HG03571 (cell line): ENCODE measurements at regions not wholly inside any gene's neighbourhood (a gene's known extent, or its start where the extent isn't known, plus 50 kb on each side); places are given as distances from the start of the nearest gene placed in this dataset.

Source experiments
- ATAC-seq: cut with Tn5 transposase; IDR thresholded peaks from one replicate; pipeline ENCODE4 v1.9.1; 2021; ENCODE audit not compliant: unreplicated experiment

GRCh38 chr4:178894126-178894525 lies 1451.9 kb upstream of the AGA start:
- ATAC-seq: no peak

GRCh38 chr4:178899084-178899483 lies 1456.8 kb upstream of the AGA start:
- no peak for ATAC-seq

- ATAC-seq: no peak
These were observed 1475.5 kb upstream of the AGA start for GRCh38 chr4:178917756-178918155.

GRCh38 chr4:178937130-178937529 lies 1494.9 kb upstream of the AGA start:
- no peak for ATAC-seq

- ATAC-seq: no peak
These were observed 1499.7 kb upstream of the AGA start for GRCh38 chr4:178941975-178942374.

GRCh38 chr4:178953447-178954120 lies 1511.3 kb upstream of the AGA start:
- no peak for ATAC-seq

- ATAC-seq: no peak
These were observed 1513.4 kb upstream of the AGA start for GRCh38 chr4:178955614-178956013.

- ATAC-seq: no peak
These were observed 1516.6 kb upstream of the AGA start for GRCh38 chr4:178958725-178959440.

GRCh38 chr4:178963446-178964045 lies 1521.3 kb upstream of the AGA start:
- ATAC-seq: no peak

- ATAC-seq: no peak
These were observed 1524.4 kb upstream of the AGA start for GRCh38 chr4:178966644-178967043.

GRCh38 chr4:178970433-178971140 lies 1528.3 kb upstream of the AGA start:
- ATAC-seq: no peak

GRCh38 chr4:178976861-178977260 lies 1534.6 kb upstream of the AGA start:
- ATAC-seq: no peak

- ATAC-seq: no peak
These were observed 1551.1 kb upstream of the AGA start for GRCh38 chr4:178993306-178993705.

GRCh38 chr4:179001918-179002317 lies 1559.7 kb upstream of the AGA start:
- ATAC-seq: no peak

GRCh38 chr4:179007755-179008154 lies 1565.5 kb upstream of the AGA start:
- ATAC-seq: no peak

- ATAC-seq: no peak
These were observed 1575.3 kb upstream of the AGA start for GRCh38 chr4:179017581-179017980.

GRCh38 chr4:179027569-179027968 lies 1585.3 kb upstream of the AGA start:
- ATAC-seq: no peak

GRCh38 chr4:179028321-179028720 lies 1586.1 kb upstream of the AGA start:
- no peak for ATAC-seq

GRCh38 chr4:179029683-179030082 lies 1587.4 kb upstream of the AGA start:
- no peak for ATAC-seq

GRCh38 chr4:179040259-179040658 lies 1598.0 kb upstream of the AGA start:
- ATAC-seq: no peak

GRCh38 chr4:179048839-179049453 lies 1606.7 kb upstream of the AGA start:
- no peak for ATAC-seq
